HL-60 (cell line): ENCODE measurements at regions not wholly inside any gene's neighbourhood (a gene's known extent, or its start where the extent isn't known, plus 50 kb on each side); places are given as distances from the start of the nearest gene placed in this dataset.

ENCODE experiments used
- GABPA ChIP-seq: IDR thresholded peaks from 2 replicates; pipeline ENCODE4 v1.6.1; 2012; ENCODE audit warnings: low read depth
- TF ChIP-seq, protein P1 (sequence below): IDR thresholded peaks from one replicate; pipeline ENCODE4 v1.5.1; 2011; ENCODE audit warnings: low read length, control low read depth, inconsistent platforms; ENCODE audit not compliant: insufficient read depth

- TF ChIP-seq, protein P1, sequence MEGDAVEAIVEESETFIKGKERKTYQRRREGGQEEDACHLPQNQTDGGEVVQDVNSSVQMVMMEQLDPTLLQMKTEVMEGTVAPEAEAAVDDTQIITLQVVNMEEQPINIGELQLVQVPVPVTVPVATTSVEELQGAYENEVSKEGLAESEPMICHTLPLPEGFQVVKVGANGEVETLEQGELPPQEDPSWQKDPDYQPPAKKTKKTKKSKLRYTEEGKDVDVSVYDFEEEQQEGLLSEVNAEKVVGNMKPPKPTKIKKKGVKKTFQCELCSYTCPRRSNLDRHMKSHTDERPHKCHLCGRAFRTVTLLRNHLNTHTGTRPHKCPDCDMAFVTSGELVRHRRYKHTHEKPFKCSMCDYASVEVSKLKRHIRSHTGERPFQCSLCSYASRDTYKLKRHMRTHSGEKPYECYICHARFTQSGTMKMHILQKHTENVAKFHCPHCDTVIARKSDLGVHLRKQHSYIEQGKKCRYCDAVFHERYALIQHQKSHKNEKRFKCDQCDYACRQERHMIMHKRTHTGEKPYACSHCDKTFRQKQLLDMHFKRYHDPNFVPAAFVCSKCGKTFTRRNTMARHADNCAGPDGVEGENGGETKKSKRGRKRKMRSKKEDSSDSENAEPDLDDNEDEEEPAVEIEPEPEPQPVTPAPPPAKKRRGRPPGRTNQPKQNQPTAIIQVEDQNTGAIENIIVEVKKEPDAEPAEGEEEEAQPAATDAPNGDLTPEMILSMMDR = no peak
- no peak for TF ChIP-seq GABPA
Measured at GRCh38 chr5:67380431-67380830, 183.8 kb upstream of the CD180 start.
